H9 (cell line): ENCODE measurements at regions not wholly inside any gene's neighbourhood (a gene's known extent, or its start where the extent isn't known, plus 50 kb on each side); places are given as distances from the start of the nearest gene placed in this dataset.

Experiments used
- DNase-seq: peaks from one replicate; pipeline ENCODE4 v3.0.0-alpha.2; 2017
- H2AFZ ChIP-seq: one replicate; pipeline ENCODE4 v1.6.1; 2013; ENCODE audit warnings: mild to moderate bottlenecking, low read length, control low read depth, moderate library complexity
- H2AK5ac ChIP-seq: 2 replicates; pipeline ENCODE4 v1.6.1; 2013; ENCODE audit warnings: low read length, control low read depth, mixed read lengths; ENCODE audit not compliant: insufficient read length
- H2BK120ac ChIP-seq: one replicate; pipeline ENCODE4 v1.6.1; 2013; ENCODE audit warnings: low read depth, mild to moderate bottlenecking, low read length, control low read depth, inconsistent platforms; ENCODE audit not compliant: poor library complexity, severe bottlenecking
- H2BK12ac ChIP-seq: 2 replicates; pipeline ENCODE4 v1.6.1; 2013; ENCODE audit warnings: low read length, control low read depth, mixed read lengths, low read depth; ENCODE audit not compliant: insufficient read length
- H2BK15ac ChIP-seq: 2 replicates; pipeline ENCODE4 v1.6.1; 2013; ENCODE audit warnings: low read depth, low read length, control low read depth
- H2BK20ac ChIP-seq: one replicate; pipeline ENCODE4 v1.6.1; 2013; ENCODE audit warnings: low read depth, mild to moderate bottlenecking, low read length, control low read depth, inconsistent platforms; ENCODE audit not compliant: poor library complexity, severe bottlenecking
- H2BK5ac ChIP-seq: 2 replicates; pipeline ENCODE4 v1.6.1; 2013; ENCODE audit warnings: low read length, control low read depth, mixed read lengths; ENCODE audit not compliant: insufficient read length
- H3K14ac ChIP-seq: 2 replicates; pipeline ENCODE4 v1.6.1; 2013; ENCODE audit warnings: low read length, control low read depth; ENCODE audit not compliant: insufficient read depth
- H3K18ac ChIP-seq: 2 replicates; pipeline ENCODE4 v1.6.1; 2013; ENCODE audit warnings: low read depth, mild to moderate bottlenecking, mixed read lengths, low read length, control low read depth; ENCODE audit not compliant: insufficient read length
- H3K23ac ChIP-seq: 2 replicates; pipeline ENCODE4 v1.6.1; 2013; ENCODE audit warnings: low read length, control low read depth, mixed read lengths, low read depth; ENCODE audit not compliant: insufficient read length
- H3K23me2 ChIP-seq: 2 replicates; pipeline ENCODE4 v1.6.1; 2013; ENCODE audit warnings: low read depth, mild to moderate bottlenecking, mixed read lengths, low read length, control low read depth; ENCODE audit not compliant: insufficient read length, poor library complexity, severe bottlenecking
- H3K27ac ChIP-seq: 2 replicates; pipeline ENCODE4 v1.5.1; 2013; ENCODE audit warnings: low read length, control low read depth, mixed read lengths, low read depth; ENCODE audit not compliant: insufficient read length
- H3K27me3 ChIP-seq: 2 replicates; pipeline ENCODE4 v1.6.1; 2013; ENCODE audit warnings: low read length, control low read depth, inconsistent platforms; ENCODE audit not compliant: insufficient read depth
- H3K4ac ChIP-seq: 2 replicates; pipeline ENCODE4 v1.6.1; 2013; ENCODE audit warnings: low read depth, mild to moderate bottlenecking, control low read depth, inconsistent platforms, low read length, moderate library complexity
- H3K4me1 ChIP-seq: 2 replicates; pipeline ENCODE4 v1.6.1; 2013; ENCODE audit warnings: low read length, control low read depth, inconsistent platforms; ENCODE audit not compliant: insufficient read depth
- H3K4me2 ChIP-seq: 2 replicates; pipeline ENCODE4 v1.6.1; 2013; ENCODE audit warnings: low read length, control low read depth, mixed read lengths; ENCODE audit not compliant: insufficient read length, insufficient read depth
- H3K56ac ChIP-seq: 2 replicates; pipeline ENCODE4 v1.6.1; 2013; ENCODE audit warnings: low read depth, mild to moderate bottlenecking, mixed read lengths, low read length, control low read depth; ENCODE audit not compliant: insufficient read length
- H3K79me1 ChIP-seq: 2 replicates; pipeline ENCODE4 v1.6.1; 2013; ENCODE audit warnings: low read depth, mild to moderate bottlenecking, moderate library complexity, low read length, control low read depth, inconsistent platforms; ENCODE audit not compliant: insufficient read depth, poor library complexity, severe bottlenecking
- H3K79me2 ChIP-seq: 2 replicates; pipeline ENCODE4 v1.6.1; 2013; ENCODE audit warnings: low read length, control low read depth, inconsistent platforms; ENCODE audit not compliant: insufficient read depth
- H3K9ac ChIP-seq: 2 replicates; pipeline ENCODE4 v1.6.1; 2013; ENCODE audit warnings: low read length, control low read depth, mixed read lengths; ENCODE audit not compliant: insufficient read length; ENCODE audit errors: extremely low read depth
- H3K9me3 ChIP-seq: one replicate; pipeline ENCODE4 v1.6.1; 2013; ENCODE audit warnings: low read depth, low read length, inconsistent platforms; ENCODE audit not compliant: control insufficient read depth
- H3T11ph ChIP-seq: one replicate; pipeline ENCODE4 v1.6.1; 2013; ENCODE audit warnings: mild to moderate bottlenecking, low read length, control low read depth, inconsistent platforms
- H4K20me1 ChIP-seq: one replicate; pipeline ENCODE4 v1.6.1; 2013; ENCODE audit not compliant: control insufficient read depth, insufficient read length, insufficient read depth
- H4K5ac ChIP-seq: 2 replicates; pipeline ENCODE4 v1.6.1; 2013; ENCODE audit warnings: low read depth, mild to moderate bottlenecking, mixed read lengths, low read length, control low read depth; ENCODE audit not compliant: insufficient read length
- H4K8ac ChIP-seq: replicated peaks from 2 replicates; pipeline ENCODE4 v1.6.1; 2013; ENCODE audit warnings: low read length, control low read depth, mixed read lengths, low read depth; ENCODE audit not compliant: insufficient read length
- H4K91ac ChIP-seq: 2 replicates; pipeline ENCODE4 v1.6.1; 2013; ENCODE audit warnings: low read depth, mild to moderate bottlenecking, moderate library complexity, mixed read lengths, low read length, control low read depth; ENCODE audit not compliant: insufficient read length
- H3K27ac Mint-ChIP-seq, 3 experiments: 2 replicates in 2 of 3; 3 replicates in 1 of 3; pipeline ENCODE4 v1.8.0; 2020 to 2021; ENCODE audit warnings: mixed read lengths in 3 of 3, mild to moderate bottlenecking in 1 of 3, moderate library complexity in 1 of 3
- H3K27me3 Mint-ChIP-seq: 2 replicates; pipeline ENCODE4 v1.8.0; 2021; ENCODE audit warnings: low read depth, mild to moderate bottlenecking, moderate library complexity, mixed read lengths
- H3K36me3 Mint-ChIP-seq, 3 experiments: 2 replicates in 2 of 3; 3 replicates in 1 of 3; pipeline ENCODE4 v1.8.0; 2020 to 2021; ENCODE audit warnings: low read depth in 3 of 3, mixed read lengths in 3 of 3; ENCODE audit not compliant: insufficient read depth in 1 of 3
- H3K4me1 Mint-ChIP-seq, 2 experiments: 2 replicates each; pipeline ENCODE4 v1.8.0; 2020; ENCODE audit warnings: mixed read lengths in 2 of 2
- H3K4me3 Mint-ChIP-seq, 2 experiments: 2 replicates in 1 of 2; 3 replicates in 1 of 2; pipeline ENCODE4 v1.8.0; 2020 to 2021; ENCODE audit warnings: mild to moderate bottlenecking in 2 of 2, mixed read lengths in 2 of 2, moderate library complexity in 1 of 2
- H3K9me3 Mint-ChIP-seq, 2 experiments: 2 replicates in 1 of 2; 3 replicates in 1 of 2; pipeline ENCODE4 v1.8.0; 2020; ENCODE audit warnings: mild to moderate bottlenecking in 2 of 2, mixed read lengths in 2 of 2, moderate library complexity in 1 of 2
- CTCF ChIP-seq: fragments of 200-600 bp; sonication (generic); conservative IDR thresholded peaks from 3 replicates; pipeline ENCODE4 v1.8.0; 2021; ENCODE audit warnings: antibody characterized with exemption, mild to moderate bottlenecking
- WGBS: extraction: QIAGEN DNeasy Blood & Tissue Kit; methylation state at CpG from one replicate; pipeline ENCODE4 v1.1.7; 2013; ENCODE audit warnings: missing lambda C conversion rate, low lambda C conversion rate, mixed read lengths; ENCODE audit not compliant: insufficient read length; ENCODE audit errors: extremely low coverage; 5-methylcytosine and 5-hydroxymethylcytosine counted together

- H3K36me3 Mint-ChIP-seq, result peaks cover 8 to 19% (median 16%) of the 10 kb centered on the region in 3 experiments; a peak in 6 of 7 replicates
- H3K56ac ChIP-seq, result no peak overlapping the region
These were observed 141.6 kb downstream of the HS3ST1 start for GRCh38 chr4:11287055-11287454.

More at GRCh38 chr4:11287055-11287454, 141.6 kb downstream of the HS3ST1 start:
- H3K14ac ChIP-seq, result no peak overlapping the region
- 0 out of 2 replicates have a peak, but pooled peaks cover 2% of the 10 kb centered on the region for H3K27me3 Mint-ChIP-seq
- H3K27me3 ChIP-seq, result no peaks in the 10 kb centered on the region
- H3K27ac ChIP-seq, result no peak overlapping the region
- H3K4me1 Mint-ChIP-seq, result no peaks in the 10 kb centered on the region
- H3K23me2 ChIP-seq, result no peaks in the 10 kb centered on the region
- H4K91ac ChIP-seq, result no peak overlapping the region
- no peaks in the 10 kb centered on the region for H3K79me1 ChIP-seq
- H3K4me1 ChIP-seq, result peaks cover 4% of the 10 kb centered on the region; the same call in 1 of the 2 replicates
- no peak overlapping the region for H2AK5ac ChIP-seq
- TF ChIP-seq CTCF, result no peak
- no peak overlapping the region for H2BK120ac ChIP-seq
- no peaks in the 10 kb centered on the region for H3K9me3 ChIP-seq
- DNase-seq, result no peak
- H2BK15ac ChIP-seq, result no peak overlapping the region
- H3K4me2 ChIP-seq, result no peak overlapping the region
- no peak overlapping the region for H3K4ac ChIP-seq
- no peak overlapping the region for H3T11ph ChIP-seq
- no peak overlapping the region for H3K9ac ChIP-seq
- no CpG with 5 or more reads among the region's 2 CpGs for WGBS
- H4K20me1 ChIP-seq, result no peaks in the 10 kb centered on the region
- no peak overlapping the region; a peak in 1 of 7 replicates for H3K27ac Mint-ChIP-seq
- peaks cover 20 to 22% of the 10 kb centered on the region in 2 experiments for H3K9me3 Mint-ChIP-seq
- no peak overlapping the region for H3K23ac ChIP-seq
- H3K4me3 Mint-ChIP-seq, result no peak overlapping the region
- no peak overlapping the region for H4K5ac ChIP-seq
- H2BK5ac ChIP-seq, result no peak overlapping the region
- no peaks in the 10 kb centered on the region for H3K79me2 ChIP-seq
- H4K8ac ChIP-seq, result no peak overlapping the region
- no peak overlapping the region for H2BK12ac ChIP-seq
- no peak overlapping the region for H3K18ac ChIP-seq
- no peak overlapping the region for H2AFZ ChIP-seq
- no peak overlapping the region for H2BK20ac ChIP-seq
